ENCODE measurements at regions not wholly inside any gene's neighbourhood (a gene's known extent, or its start where the extent isn't known, plus 50 kb on each side); places are given as distances from the start of the nearest gene placed in this dataset.
A peak's percentile ranks its signal among the peaks of the same experiment; 100 is the strongest.

DNA sequence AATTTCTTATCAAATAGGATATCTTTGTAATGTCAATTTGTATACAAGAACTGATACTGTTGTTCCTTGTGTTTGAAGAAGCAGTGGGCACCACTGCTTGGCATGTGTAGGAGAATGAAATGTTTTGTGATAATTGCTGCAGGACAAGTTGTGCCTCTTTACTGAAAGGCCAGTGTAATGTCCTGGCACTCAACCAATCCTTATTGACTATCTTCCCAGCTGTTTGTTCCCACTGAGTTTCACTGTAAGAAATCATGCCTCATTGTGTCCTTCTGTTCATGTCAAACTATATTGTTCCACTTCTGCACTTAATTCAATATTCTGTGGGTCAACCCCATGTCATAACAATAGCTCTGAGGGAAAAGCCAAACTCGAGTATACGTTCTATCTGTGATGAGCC lies 136.1 kb upstream of the FAM83B start:
- DNase-seq (ENCODE audit: low read depth in 4 of 4, low spot score in 1 of 4) = no peak

DNA sequence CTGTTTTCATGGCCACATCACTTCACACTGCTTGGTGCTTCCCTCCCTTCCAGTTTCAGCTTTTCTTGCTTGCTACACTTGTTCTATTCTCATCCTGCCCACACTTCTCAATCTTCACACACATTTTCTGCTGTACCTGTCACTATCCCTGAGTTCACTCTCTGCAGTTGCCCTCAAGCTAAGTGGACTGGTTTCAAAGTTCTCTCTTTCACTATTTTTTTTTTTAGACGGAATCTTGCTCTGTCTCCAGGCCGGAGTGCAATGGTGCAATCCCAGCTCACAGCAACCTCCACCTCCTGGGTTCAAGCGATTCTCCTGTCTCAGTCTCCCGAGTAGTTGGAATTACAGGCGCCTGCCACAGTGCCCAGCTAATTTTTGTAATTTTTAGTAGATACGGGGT lies 130.6 kb upstream of the FAM83B start:
- no peak for DNase-seq (ENCODE audit: low read depth in 4 of 4, low spot score in 1 of 4)

DNA sequence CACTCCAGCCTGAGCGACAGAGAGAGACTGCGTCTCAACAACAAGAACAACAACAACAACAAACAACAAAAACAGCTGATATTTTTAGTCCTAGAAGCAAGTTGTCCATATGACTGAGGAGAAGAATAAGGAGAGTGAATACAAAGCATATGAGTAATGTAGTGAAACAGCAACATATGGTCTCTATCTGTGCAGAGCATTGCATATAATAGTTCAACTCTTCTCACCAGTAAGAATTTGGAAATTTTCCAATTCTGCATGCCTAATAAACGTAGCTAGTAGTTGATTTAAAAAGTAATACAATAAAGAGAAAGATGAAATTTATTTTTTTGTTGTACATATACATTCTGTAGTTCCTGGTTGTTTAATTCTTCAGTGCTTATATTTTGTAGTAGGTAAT lies 129.7 kb upstream of the FAM83B start:
- no peak for DNase-seq (ENCODE audit: low read depth in 4 of 4, low spot score in 1 of 4)

DNA sequence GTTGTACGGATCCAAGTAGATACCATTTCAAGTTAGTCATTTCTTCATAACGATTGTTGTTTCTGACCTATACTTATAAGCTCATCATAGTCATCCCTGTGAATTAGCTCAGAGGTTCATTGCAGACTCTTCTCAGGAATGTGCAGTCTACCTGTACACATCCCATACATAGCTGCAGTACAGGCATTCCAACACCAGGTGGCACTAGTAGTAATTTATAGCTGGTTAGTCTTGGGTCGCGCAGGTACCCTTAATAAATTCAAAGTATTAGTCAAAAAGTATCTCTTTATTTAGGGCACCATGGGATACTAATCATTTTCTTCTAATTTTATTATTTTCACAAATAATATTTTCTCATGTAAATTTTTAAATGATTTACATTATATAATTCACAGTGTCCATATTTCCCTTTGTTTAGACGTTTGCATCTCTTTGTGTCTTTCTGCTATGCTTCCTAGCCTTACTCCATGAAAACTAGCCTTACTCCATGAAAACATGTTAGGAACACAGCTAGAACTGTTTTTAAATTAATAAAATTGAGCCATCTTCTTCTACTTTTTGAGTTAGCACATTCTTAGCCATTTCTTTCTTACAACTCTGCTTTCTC lies 128.6 kb upstream of the FAM83B start:
- DNase-seq (ENCODE audit: low read depth in 4 of 4, low spot score in 1 of 4) = peak; percentile 5 to 38 (median 22)

DNA sequence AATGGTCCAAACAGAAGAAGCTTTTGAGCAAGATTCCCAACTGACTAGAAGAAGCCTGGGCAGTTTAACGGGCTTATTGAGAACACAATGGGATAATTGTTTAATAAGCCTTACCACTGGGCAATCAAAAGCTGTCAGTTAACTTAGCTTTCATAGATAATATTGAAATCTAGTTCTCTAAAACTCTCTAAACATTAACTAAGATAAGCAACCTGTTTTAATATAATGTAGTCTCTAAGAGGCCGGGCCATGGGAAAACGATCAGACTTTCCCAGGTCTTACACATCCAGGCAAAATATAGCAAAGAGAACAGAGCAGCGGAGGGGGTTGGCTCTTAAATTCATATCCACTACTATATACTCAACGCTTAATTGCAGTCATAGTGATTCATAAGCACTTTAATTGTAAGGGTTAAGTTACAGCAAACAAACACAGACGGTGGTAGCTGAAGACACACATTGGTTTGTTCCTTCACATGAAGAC lies 128.0 kb upstream of the FAM83B start:
- no peak for DNase-seq (ENCODE audit: low read depth in 4 of 4, low spot score in 1 of 4)

DNA sequence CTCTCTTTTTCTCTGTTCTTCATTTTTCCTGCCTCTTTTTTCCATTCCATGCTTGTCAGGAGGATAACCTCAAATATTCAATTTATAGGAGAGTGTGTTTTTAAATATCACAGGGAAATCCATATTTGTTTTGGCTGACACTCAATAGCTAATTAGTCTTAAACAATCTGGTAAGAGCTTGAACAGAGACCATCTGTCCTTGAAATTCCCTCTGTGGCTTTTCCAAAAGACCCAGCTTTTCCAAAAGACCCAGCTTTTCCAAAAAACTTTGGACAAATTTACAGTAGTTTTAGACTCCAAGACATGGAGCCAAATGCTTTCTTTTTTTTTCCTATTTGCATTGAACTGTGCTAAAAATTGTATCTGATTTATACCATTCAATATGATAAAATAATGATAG lies 127.4 kb upstream of the FAM83B start:
- DNase-seq (ENCODE audit: low read depth in 4 of 4, low spot score in 1 of 4) = no peak

DNA sequence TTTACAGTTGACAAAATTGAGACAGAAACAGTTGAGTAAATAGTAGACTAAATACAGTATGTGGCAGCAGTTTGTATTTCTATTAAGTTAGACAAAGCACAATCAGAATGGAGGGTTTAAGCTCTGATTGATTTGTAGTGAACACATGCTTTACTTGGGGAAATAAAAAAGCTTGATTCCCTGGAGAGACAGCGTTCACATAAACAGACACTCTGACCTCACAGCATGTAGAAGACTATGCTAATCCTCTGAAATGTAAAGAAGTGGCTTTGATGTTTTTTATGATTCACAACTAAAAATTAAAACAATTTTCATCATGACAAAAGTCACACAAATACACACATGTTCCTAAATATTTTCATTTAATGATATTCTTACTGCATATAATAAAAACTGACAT lies 126.9 kb upstream of the FAM83B start:
- DNase-seq (ENCODE audit: low read depth in 4 of 4, low spot score in 1 of 4) = no peak

DNA sequence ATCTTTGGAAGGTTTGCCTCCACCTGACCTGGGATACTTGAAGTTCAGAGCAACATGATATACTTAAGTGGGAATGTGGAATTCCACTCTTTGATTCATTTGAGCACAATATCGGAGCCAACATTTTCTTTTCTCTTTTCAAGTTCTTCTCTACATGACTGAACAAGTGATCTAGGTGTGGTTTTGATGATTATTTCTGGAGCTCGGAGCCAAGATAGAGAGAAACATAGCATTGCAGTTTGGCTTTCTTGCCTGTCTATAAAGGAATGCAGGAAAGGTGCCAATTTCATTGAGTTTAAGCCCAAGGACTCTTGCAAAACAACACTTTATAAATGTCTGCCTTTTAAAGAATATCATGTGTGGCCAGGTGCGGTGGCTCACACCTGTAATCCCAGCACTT lies 124.2 kb upstream of the FAM83B start:
- DNase-seq (ENCODE audit: low read depth in 4 of 4, low spot score in 1 of 4) = no peak

DNA sequence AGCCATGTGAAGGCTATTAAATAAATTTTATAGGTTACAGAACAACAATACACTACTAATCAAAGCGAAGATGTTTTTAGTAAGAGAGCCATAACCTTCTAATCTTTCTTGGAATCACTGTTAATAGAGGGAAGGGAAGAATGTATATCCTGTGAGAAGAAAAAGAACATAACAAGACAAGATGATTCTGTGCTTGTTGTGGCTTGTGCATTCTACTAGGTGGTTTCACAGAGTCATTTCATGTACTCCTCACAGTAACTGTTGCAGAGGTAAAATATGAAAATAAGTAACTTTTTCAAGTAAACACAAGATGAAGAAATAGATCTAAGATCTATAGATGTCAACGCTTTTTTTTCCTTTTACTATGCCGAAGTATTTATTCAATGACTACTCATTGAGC lies 116.9 kb upstream of the FAM83B start:
- no peak for DNase-seq (ENCODE audit: low read depth in 4 of 4, low spot score in 1 of 4)

DNA sequence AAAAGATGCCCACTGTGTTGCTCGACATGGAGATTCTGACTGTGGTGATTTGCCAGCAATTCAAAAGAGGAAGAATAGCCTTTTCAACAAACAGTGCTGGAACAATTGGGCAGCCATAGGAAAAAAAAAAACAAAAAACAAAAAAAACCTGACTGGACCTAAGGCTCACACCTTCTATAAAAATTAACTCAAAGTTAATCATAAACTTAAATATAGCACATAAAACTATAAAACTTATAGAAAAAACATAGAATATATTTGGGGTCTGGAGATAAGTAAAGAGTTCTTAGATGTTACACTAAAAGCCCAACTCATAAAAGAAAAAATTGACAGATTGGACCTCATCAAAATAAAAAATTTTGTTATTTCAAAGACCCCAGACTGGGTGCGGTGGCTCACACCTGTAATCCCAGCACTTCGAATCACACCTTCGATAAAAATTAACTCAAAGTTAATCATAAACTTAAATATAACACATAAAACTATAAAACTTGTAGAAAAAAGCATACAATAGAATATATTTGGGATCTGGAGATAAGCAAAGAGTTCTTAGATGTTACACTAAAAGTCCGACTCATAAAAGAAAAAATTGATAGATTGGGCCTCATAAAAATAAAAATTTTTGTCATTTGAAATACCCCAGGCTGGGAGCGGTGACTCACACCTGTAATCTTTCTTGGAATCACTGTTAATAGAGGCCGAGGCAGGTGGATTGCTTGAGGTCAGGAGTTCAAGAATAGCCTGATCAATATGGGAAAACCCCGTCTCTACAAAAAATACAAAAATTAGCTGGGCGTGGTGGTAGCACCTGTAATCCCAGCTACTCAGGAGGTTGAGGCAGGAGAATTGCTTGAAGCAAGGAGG lies 115.6 kb upstream of the FAM83B start:
- no peak for DNase-seq (ENCODE audit: low read depth in 4 of 4, low spot score in 1 of 4)

DNA sequence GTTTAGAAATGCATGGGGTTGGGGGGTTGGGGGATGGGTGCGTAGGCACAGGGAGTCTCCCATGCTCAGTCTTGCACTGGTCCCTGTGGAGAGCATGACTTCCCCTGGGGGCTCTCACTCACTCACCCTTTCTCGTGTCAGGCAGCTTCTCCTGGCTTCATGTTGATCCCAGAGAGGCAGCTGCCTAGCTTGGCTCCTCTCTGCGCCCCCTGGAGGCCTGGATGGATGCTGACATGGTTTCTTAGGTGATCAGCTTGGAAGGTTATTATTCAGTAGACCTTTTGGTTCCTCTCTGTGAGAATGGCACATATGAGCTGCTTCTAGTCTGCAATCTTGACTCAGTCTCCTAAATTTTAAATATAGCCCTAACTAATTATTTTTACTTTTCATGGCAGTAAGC lies 109.3 kb upstream of the FAM83B start:
- no peak for DNase-seq (ENCODE audit: low read depth in 4 of 4, low spot score in 1 of 4)

DNA sequence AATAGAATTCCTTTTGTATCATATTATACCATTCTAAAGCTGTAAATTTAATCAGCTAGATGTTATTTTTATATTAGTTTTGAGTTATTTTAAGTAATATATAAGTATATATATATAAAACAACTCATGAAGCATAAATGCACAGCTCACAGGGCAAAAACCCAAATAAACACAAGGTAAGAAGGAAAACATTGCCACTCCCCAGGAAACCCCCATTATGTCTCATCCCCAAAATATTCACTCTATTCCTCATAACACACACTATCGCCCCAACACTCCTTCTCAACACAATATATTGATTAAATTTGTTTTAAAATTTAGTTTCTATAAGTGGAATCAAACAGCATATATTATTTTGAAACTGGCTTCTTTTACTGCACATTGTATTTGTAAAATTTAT lies 98.6 kb upstream of the FAM83B start:
- DNase-seq (ENCODE audit: low read depth in 4 of 4, low spot score in 1 of 4) = no peak

DNA sequence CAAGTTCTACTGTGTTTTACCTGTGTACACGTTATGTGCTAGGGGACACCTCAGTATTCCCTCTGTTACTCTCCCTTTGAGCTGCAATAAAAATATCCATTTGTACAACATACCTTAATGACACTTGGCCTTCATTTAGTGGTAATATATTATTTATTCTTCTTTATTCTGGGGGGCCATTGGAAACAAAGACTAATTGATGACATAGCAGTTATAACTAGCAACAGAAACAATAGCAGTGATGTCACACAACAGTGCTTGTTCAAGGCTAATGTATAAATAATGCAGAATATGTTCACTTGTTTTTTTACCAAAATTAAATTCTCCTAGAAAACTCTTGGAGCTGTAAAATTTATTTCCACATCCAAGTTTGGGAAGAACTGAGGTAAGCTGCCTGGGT lies 92.2 kb upstream of the FAM83B start:
- DNase-seq (ENCODE audit: low read depth in 4 of 4, low spot score in 1 of 4) = no peak

DNA sequence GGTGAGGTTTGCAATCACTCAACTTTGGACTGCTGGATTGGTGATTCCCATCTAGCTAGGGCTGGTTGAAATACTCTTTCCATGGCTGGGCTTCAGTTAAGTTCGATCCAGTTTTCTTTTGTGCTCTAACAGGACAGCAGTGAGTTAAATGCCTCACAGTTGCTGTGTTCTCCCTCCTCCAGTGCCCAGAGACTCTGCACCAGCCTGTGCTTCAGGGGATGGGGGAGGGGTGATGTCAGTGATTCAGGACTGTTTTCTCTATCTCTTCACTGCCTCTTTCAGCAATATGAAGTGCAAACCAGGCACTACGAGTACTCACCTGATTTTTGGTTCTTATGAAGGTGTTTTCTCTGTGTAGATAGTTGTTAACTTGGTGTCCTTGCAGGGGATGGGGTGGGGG lies 88.2 kb upstream of the FAM83B start:
- DNase-seq (ENCODE audit: low read depth in 4 of 4, low spot score in 1 of 4) = no peak

DNA sequence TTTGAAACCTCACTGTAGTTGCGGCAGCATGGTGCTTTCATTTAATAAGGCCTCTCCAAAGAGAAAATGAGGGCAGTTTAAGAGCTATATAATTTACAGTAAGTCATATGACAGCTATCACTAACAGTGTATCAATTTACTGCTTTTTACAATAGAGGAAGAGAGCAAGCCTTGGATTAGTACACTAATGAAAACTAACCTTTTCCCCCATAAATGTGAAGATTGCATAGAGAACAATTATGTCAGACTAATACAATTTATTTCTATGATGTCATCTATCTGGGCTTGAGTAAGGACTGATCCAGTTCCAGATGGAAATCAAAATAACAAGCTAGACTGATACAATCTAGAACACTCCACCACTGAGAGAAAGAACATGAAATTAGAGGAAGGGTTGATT lies 78.1 kb upstream of the FAM83B start:
- no peak for DNase-seq (ENCODE audit: low read depth in 4 of 4, low spot score in 1 of 4)

DNA sequence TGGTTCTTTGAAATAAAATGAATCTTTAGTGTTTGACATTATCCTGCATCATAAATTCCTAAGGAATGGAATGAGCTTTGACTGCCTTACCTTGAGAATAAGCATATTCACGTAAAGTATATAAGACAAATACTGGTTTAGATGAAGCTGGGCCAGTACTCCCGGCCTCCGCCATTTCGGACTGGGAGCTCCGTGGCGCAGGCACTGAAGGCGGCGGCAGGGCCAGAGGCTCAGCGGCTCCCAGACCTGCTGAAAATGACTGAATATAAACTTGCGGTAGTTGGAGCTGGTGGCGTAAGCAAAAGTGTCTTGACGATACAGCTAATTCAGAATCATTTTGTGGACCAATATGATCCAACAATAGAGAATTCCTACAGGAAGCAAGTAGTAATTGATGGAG lies 76.2 kb upstream of the FAM83B start:
- no peak for DNase-seq (ENCODE audit: low read depth in 4 of 4, low spot score in 1 of 4)

DNA sequence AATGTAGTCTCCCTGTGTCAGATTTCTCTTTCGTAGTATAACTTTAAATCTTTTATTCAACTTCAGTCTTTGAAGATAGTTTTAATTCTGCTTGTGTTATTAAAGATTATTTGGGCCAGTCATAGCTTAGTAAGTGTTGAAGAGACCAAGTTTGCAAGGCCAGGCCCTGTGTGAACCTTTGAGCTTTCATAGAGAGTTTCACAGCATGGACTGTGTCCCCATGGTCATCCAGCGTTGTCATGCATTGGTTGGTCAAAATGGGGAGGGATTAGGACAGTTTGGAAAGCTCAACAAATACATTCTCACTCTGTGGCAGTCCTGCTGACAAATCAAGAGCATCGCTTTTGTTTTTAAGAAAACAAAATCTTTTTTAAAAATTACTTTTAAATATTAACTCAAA lies 74.6 kb upstream of the FAM83B start:
- DNase-seq (ENCODE audit: low read depth in 4 of 4, low spot score in 1 of 4) = no peak

DNA sequence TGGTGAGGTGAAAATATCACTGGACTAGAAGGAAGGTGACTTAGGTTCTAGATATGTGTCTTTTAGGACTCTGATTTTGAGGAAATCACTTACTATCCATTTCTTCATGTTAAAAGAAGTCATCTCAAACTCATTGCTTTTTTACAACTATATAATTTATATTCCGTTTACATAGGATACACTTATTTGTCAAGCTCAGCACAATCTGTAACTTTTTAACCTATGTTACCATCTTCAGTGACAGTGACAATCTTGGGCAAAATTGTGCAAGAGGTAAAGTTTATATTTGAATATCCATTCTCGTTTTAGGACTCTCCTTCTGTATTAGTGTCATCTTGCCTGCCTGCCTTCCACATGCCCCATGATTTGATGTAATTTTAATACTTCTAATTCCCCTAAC lies 74.0 kb upstream of the FAM83B start:
- DNase-seq (ENCODE audit: low read depth in 4 of 4, low spot score in 1 of 4) = no peak

DNA sequence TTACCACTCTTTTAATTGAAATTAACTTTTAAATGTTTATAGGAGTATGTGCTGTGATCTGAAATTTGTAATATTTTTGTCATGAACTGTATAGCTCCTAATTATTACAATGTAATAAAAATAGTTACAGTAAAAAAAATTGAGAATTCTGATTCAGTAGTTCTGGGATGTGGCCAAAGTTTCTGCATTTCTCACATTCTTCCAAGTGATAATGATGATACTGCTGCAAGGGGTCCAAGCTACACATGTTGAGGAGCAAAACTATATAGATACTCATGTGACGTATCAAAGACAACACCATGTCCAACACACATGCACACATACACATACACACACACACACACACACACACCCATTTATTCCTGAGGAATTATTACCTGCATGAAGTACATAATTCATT lies 71.0 kb upstream of the FAM83B start:
- no peak for DNase-seq (ENCODE audit: low read depth in 4 of 4, low spot score in 1 of 4)

DNA sequence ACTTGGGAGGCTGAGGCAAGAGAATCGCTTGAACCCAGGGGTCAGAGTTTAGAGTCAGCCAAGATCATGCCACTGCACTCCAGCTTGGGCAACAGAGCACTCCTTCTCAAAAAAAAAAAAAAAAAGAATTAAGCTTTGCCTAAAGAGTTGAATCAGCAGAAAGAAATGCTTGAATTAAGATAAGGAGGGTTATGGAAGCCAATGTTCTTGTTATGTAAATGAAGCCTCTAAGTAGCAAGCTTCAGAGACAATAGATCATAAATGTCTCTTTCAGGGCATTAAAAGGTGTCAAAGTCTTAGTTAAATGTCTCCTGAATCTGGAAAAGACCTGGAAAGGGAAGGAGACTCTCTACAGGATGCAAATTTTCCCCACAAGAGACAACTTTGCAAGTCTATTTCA lies 69.7 kb upstream of the FAM83B start:
- DNase-seq (ENCODE audit: low read depth in 4 of 4, low spot score in 1 of 4) = no peak

DNA sequence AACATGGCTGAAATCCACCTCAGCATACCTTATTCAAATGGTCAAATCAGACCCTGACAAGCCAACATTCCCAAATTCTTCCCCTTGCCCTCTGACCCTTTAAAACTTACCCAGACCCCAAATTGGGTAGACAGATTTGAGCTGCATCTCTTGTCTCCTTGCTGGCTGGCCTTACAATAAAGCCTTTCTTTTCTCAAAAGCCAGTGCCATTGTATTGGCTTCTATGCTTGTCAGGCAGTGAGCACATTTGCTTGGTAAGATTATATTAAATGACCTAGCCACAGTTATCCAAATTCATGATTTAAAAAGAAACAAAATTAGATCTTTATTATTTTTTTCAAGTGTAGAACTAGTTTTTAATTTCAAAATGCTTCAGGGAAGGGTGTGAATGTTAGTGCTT lies 67.8 kb upstream of the FAM83B start:
- DNase-seq (ENCODE audit: low read depth in 4 of 4, low spot score in 1 of 4) = no peak

DNA sequence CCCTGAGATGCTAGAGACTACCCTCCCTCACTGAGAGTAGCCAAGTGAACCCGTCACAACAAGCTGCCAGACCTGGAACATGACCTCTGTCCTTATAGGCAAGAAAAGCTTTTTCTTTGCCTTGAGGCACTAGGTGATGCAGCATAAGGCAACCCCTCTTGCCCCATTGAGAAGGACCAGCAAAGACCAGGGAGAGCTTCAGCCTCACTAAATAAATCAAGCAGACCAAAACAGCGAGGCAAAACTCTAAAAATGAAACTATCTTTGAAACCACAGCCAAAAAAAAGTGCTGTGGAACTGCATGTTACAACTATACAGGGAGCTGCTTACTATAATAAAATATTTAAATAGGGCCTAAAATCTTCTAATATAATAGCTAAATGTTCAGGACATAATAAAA lies 62.6 kb upstream of the FAM83B start:
- DNase-seq (ENCODE audit: low read depth in 4 of 4, low spot score in 1 of 4) = no peak

DNA sequence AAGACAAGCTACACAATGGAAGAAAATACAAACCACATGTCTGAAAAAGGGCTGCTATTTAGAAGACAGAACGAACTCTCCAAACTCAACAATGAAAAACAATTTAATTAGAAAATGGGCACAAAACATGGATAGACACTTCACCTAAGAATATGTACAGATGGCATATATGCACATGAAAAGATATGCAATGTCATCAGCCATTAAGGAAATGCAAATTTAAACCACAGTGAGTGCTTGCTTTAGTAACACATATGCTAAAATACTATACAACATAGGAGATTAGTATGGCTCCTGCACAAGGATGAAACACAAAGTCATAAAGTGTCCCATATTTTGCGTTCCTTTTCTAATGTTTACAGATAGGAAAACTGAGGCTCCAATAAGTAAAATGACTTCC lies 60.4 kb upstream of the FAM83B start:
- no peak for DNase-seq (ENCODE audit: low read depth in 4 of 4, low spot score in 1 of 4)

All from stimulated activated CD4-positive, alpha-beta T cell treated with anti-CD3 and anti-CD28 coated beads, Interleukin-1b, Interleukin-23, amount 100 ng/mL, for 24 hours (primary cell).